Activated gamma-delta T cell treated with Interleukin-2 at 50 U/mL for 16 hours (primary cell): ENCODE measurements at regions not wholly inside any gene's neighbourhood (a gene's known extent, or its start where the extent isn't known, plus 50 kb on each side); places are given as distances from the start of the nearest gene placed in this dataset.
A peak's percentile ranks its signal among the peaks of the same experiment; 100 is the strongest.
"Not testable (repeated sequence)": the region's sequence is repeated elsewhere in the genome, so short reads cannot be mapped to it uniquely, and the experiment has no call there.

Experiments
- DNase-seq: peaks from one replicate; pipeline ENCODE4 v3.0.0-alpha.2; 2020

DNA sequence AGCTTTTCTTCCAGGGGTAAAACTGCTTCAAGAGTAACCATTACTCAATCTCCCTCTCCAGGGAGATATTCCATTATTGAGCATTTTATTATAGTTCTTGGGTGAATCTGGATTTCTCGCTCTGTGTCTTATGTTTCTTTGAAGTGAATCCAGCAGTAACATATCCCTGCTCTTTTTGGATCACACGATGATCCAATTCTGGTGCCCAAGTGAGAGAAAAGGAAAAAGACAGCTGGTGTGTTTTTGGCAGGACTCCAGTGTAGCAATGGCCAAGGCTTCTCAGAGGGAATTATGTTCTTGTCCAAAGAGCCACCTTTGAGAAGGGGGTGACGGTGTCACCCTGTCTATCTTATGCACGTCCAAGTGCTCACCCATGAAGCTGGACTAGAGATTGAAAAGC is 140.3 kb upstream of the ERRFI1 start:
- no peak for DNase-seq

- no peak for DNase-seq
These were observed 139.7 kb upstream of the ERRFI1 start for GRCh38 chr1:8165595-8166360.

DNA sequence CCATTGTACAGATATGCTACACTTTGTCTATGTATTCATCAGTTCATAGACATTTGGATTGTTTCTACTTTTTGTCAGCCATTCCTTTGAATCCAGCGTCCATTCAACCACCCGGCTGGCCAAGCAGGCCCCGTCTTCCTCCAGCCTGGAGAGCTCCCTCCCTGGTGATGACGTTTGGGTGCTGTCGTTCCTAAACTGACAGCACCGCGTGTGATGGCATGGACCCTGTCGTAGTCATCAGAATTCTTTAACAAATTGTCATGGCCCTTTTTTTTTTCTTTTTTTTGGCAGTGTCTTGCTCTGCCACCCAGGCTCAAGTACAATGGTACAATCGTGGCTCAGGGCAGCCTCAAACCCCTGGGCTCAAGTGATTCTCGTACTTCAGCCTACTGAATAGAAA is 138.6 kb upstream of the ERRFI1 start:
- no peak for DNase-seq

GRCh38 chr1:8163039-8163438 is 136.9 kb upstream of the ERRFI1 start:
- DNase-seq, result no peak

DNA sequence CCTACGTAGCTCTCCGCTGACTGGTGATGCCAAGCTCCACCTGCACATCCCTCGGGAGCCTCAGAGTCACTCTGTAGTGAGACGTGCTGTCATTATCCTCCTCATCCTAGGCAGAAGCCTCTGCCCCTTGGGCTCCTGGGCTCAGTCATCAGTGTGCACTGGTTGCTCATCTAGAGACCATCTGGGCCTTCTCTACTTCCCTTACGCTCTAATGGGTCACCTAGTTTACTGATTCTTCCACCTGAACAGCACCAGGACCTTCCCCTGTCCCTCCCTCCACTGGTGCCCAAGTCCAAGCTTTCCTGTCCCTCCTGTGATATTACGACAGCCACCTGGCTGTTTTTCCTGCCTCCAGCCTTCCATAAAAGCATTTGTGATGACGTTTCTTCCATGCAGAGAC is 136.1 kb upstream of the ERRFI1 start:
- no peak for DNase-seq

GRCh38 chr1:8161546-8162105 is 135.5 kb upstream of the ERRFI1 start:
- DNase-seq, result no peak

GRCh38 chr1:8159470-8160024 is 133.4 kb upstream of the ERRFI1 start:
- no peak for DNase-seq

- no peak for DNase-seq
These were observed 132.9 kb upstream of the ERRFI1 start for GRCh38 chr1:8158995-8159394.

- no peak for DNase-seq
These were observed 131.7 kb upstream of the ERRFI1 start for GRCh38 chr1:8157765-8158164.

GRCh38 chr1:8155528-8156186 is 129.5 kb upstream of the ERRFI1 start:
- no peak for DNase-seq

- DNase-seq, result no peak
These were observed 128.5 kb upstream of the ERRFI1 start for GRCh38 chr1:8154621-8155052.

DNA sequence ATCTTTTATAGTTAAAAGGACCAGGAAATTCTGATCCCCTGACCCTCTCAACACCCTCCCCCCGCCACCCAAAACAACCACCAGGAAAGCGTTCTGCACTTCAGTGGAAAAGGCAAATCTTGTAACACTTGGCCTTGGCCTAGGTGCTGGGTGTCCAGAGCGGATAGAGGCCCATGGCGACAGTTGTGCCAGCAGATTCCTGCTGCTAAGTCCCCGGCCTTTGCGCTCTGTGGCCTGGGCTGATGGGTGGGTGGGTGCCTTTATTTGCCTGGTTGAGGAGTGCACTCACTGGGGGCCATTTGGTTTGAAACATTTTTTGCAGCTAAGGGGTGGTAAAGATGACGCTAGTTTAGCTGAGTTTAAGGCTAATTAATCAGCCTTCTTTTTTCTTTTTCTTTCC is 127.9 kb upstream of the ERRFI1 start:
- no peak for DNase-seq

- DNase-seq, result peak; percentile 44
These were observed 126.9 kb upstream of the ERRFI1 start for GRCh38 chr1:8152731-8153702.

DNA sequence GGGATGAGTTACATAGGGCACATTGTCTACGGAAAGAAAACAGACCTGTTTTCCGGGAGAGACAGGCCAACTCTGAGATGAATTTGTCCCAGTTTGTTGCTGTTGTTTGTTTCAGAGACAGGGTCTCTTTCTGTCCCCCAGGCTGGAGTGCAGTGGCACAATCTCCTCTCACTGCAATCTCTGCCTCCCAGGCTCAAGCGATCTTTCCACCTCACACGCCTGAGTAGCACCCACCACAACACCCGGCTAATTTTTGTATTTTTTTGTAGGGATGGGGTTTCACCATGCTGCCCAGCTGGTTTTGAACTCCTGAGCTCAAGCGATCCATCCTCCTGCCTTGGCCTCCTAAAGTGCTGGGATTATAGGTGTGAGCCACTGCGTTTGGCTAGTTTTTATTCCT is 125.5 kb upstream of the ERRFI1 start:
- no peak for DNase-seq

- DNase-seq, result not testable (repeated sequence)
These were observed 123.6 kb upstream of the ERRFI1 start for GRCh38 chr1:8149756-8150155.

- DNase-seq, result no peak
These were observed 121.8 kb upstream of the ERRFI1 start for GRCh38 chr1:8147956-8148355.

GRCh38 chr1:8146257-8146855 is 120.2 kb upstream of the ERRFI1 start:
- no peak for DNase-seq

- no peak for DNase-seq
These were observed 119.6 kb upstream of the ERRFI1 start for GRCh38 chr1:8145545-8146202.

DNA sequence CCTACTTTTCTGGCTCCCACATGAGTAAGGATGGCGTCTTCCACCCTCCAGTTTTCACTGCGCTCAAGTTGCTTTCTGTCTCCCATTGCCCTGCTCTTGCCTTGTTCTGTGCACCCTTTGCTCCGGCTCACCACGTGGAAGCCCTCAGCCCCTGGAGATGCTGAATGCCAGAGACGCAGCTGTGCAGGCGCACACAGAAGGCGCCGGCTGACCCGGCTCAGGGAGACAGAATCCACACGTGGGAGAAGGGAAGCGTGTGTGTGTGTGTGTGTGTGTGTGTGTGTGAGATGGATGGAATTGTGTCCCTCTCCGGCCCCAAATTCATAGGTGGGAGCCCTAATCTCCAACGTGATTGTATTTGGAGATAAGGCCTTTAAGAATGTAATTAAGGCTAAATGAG is 118.2 kb upstream of the ERRFI1 start:
- DNase-seq, result no peak

DNA sequence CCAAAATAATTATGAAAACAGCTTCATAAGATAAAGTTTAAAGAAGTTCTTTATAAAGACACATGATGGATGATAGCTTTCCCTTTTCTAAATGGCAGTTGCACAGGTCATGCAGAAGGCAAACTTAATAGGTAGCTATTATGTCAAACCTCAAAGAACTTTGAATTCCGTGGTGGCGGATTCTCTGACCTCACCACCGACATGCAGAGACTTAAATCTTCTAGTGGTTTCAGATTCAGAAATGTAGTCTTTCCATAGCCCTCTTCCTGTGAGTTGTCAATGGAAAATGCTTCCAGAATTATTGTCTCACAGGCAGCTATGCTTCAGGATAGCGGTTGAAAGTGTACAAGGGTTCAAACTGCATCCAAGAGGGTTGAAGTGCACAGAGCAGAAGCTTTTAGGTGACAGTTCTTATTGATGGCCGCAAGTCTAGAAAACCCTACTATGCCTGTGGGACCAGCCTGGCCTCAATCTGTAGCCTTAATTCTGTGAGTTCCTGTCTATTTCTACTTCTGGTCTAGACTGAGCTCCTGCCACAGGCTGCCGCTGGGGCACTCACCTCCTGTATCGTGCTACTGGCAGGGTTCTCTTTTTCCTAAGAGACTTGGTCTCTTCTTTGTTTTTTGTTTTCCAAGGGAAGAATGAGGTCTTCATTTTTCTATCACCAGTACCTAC is 117.0 kb upstream of the ERRFI1 start:
- no peak for DNase-seq

- no peak for DNase-seq
These were observed 113.8 kb upstream of the ERRFI1 start for GRCh38 chr1:8139941-8140340.
